Glutamatergic neuron (in vitro differentiated cells): ENCODE measurements at regions not wholly inside any gene's neighbourhood (a gene's known extent, or its start where the extent isn't known, plus 50 kb on each side); places are given as distances from the start of the nearest gene placed in this dataset.

Experiments
- DNase-seq: peaks from one replicate; pipeline ENCODE4 v3.0.0; 2022
- H3K27ac Mint-ChIP-seq: one replicate; pipeline ENCODE4 v1.8.0; 2020; ENCODE audit warnings: mild to moderate bottlenecking, mixed read lengths, inconsistent platforms; ENCODE audit not compliant: unreplicated experiment
- H3K27me3 Mint-ChIP-seq: one replicate; pipeline ENCODE4 v1.8.0; 2020; ENCODE audit warnings: mild to moderate bottlenecking, moderate library complexity, mixed read lengths, inconsistent platforms; ENCODE audit not compliant: unreplicated experiment
- H3K36me3 Mint-ChIP-seq: one replicate; pipeline ENCODE4 v1.8.0; 2020; ENCODE audit warnings: mild to moderate bottlenecking, mixed read lengths, inconsistent platforms; ENCODE audit not compliant: unreplicated experiment
- H3K4me1 Mint-ChIP-seq: one replicate; pipeline ENCODE4 v1.8.0; 2020; ENCODE audit warnings: mild to moderate bottlenecking, low read depth, mixed read lengths, inconsistent platforms; ENCODE audit not compliant: unreplicated experiment
- H3K4me3 Mint-ChIP-seq: one replicate; pipeline ENCODE4 v1.8.0; 2020; ENCODE audit warnings: mild to moderate bottlenecking, mixed read lengths, inconsistent platforms; ENCODE audit not compliant: unreplicated experiment
- H3K9me3 Mint-ChIP-seq: one replicate; pipeline ENCODE4 v1.8.0; 2020; ENCODE audit warnings: mild to moderate bottlenecking, moderate library complexity, mixed read lengths, inconsistent platforms; ENCODE audit not compliant: unreplicated experiment
- CTCF ChIP-seq: fragments of 200-600 bp; sonication (generic); IDR thresholded peaks from one replicate; pipeline ENCODE4 v1.5.0; 2021; ENCODE audit not compliant: partially characterized antibody, unreplicated experiment

GRCh38 chr4:95644417-95644816, 95.6 kb upstream of the UNC5C start:
- Mint-ChIP-seq H3K4me3 (no peak overlapping the region), H3K27ac (no peak overlapping the region), H3K36me3 (no peaks in the 10 kb centered on the region), H3K27me3 (no peaks in the 10 kb centered on the region), H3K9me3 (no peaks in the 10 kb centered on the region), H3K4me1 (no peaks in the 10 kb centered on the region)
- no peak for DNase-seq
- no peak for TF ChIP-seq CTCF

DNA sequence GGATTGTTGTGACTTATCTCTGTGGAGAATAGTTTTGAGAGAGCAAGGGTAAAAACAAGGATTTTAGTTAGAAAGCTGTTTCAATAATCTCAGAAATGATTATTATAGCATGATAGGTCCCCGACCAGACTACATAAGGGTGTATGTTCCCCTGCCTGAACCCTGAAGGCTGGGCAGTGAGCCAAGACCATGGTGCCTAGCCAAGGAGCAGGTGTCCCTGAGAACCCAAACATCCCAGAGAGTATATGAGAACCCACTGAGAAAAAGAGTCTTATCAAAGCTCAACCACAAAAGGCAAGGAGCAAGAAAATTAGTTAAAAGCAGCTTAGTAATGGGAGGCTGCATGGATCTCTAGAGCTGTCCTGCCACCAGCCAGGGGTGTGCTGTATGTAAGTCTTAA, 94.9 kb upstream of the UNC5C start:
- no peak overlapping the region for H3K27ac Mint-ChIP-seq
- H3K27me3 Mint-ChIP-seq: no peaks in the 10 kb centered on the region
- H3K36me3 Mint-ChIP-seq: no peaks in the 10 kb centered on the region
- DNase-seq: no peak
- no peak overlapping the region for H3K4me3 Mint-ChIP-seq
- peaks cover 6% of the 10 kb centered on the region for H3K4me1 Mint-ChIP-seq
- H3K9me3 Mint-ChIP-seq: no peaks in the 10 kb centered on the region
- TF ChIP-seq CTCF: no peak

- no peak for TF ChIP-seq CTCF
- H3K36me3 Mint-ChIP-seq: no peaks in the 10 kb centered on the region
- no peaks in the 10 kb centered on the region for H3K9me3 Mint-ChIP-seq
- H3K27me3 Mint-ChIP-seq: no peaks in the 10 kb centered on the region
- no peak for DNase-seq
- H3K4me1 Mint-ChIP-seq: peaks cover 13% of the 10 kb centered on the region
- H3K4me3 Mint-ChIP-seq: no peak overlapping the region
- no peak overlapping the region for H3K27ac Mint-ChIP-seq
Measured at GRCh38 chr4:95641571-95641970, 92.8 kb upstream of the UNC5C start.

DNA sequence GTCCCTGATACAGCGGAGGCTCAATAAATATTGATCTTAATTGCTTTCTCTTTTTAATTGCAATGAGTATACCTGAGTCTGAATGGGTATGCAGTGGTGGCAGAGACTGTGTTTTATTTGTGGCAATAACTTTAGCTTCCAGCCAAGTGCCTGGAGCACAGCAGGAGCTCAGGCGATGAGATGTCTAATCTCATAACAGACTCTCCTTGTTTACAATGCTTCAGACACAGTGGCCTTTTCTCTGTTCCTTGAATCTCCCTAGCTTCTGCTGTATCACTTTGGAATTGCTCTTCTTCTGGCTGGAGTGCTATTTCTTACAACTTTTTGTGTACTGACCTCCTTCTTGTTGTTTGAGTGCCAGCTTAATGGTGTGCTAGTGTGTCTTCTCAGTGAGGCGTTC, 91.5 kb upstream of the UNC5C start:
- H3K27ac Mint-ChIP-seq: no peak overlapping the region
- peaks cover 22% of the 10 kb centered on the region for H3K4me1 Mint-ChIP-seq
- no peak for DNase-seq

More for the DNA sequence above, 91.5 kb upstream of the UNC5C start:
- Mint-ChIP-seq H3K4me3 (no peak overlapping the region), H3K27me3 (no peaks in the 10 kb centered on the region), H3K36me3 (no peaks in the 10 kb centered on the region), H3K9me3 (no peaks in the 10 kb centered on the region)
- TF ChIP-seq CTCF: no peak
